ENCODE measurements at regions not wholly inside any gene's neighbourhood (a gene's known extent, or its start where the extent isn't known, plus 50 kb on each side); places are given as distances from the start of the nearest gene placed in this dataset.

DNA sequence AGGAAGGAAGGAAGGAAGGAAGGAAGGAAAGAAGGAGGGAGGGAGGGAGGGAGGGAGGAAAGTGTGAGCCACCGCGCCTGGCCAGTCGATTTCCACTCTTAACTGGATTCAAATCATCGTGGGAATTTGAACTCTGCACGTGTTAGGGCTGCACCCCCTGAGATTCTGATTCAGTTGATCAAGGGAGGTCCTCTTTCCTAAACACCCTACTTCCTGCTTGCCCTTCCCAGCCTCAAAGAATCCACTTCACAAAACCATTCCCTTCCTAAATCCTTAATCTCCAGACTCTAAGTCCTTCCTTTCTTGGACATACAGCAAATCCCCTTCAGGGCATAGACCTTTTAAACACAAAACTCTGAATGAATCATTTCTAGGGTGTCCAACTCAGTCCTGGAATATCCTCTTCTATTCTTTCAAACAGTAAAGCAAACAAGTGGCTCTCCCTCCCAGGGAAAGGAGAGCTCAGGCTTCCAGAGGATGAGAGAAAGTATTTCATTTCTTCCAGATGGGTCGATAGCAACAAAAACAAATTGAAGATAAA lies 68.2 kb upstream of the MBOAT2 start:
- TF ChIP-seq POLR2A (IDR thresholded peaks at IDR 0.05; ENCODE audit: low read length): no peak
- DNase-seq: no peak

DNA sequence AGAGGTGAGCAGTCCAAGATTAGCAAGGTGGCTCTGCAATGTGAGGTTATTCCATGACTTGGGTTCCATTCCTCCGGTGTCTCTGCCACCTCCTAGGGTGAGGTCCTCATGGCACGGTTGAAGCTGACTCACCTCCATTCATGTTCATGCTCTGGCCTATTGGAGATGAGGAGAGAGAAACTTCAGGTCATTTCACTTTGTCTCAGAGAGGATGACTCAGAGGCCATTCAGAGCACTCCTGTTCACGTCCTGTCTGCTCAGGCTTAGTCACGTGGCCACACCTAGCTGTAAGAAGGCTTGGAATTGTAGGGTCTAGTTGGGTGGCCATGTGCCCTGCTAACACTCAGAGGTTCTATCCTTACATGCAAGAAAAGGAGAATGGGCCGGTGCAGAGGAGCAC lies 67.5 kb upstream of the MBOAT2 start:
- no peak for TF ChIP-seq GATA1 (IDR thresholded peaks at IDR 0.05; ENCODE audit: low read depth, low read length)
- TF ChIP-seq POLR2A (IDR thresholded peaks at IDR 0.05; ENCODE audit: low read length): no peak
- peak in 1 of 2 experiments; percentile 14 for DNase-seq

- no peak for DNase-seq
- TF ChIP-seq GATA1 (IDR thresholded peaks at IDR 0.05; ENCODE audit: low read depth, low read length) (no peak), POLR2A (IDR thresholded peaks at IDR 0.05; ENCODE audit: low read length) (no peak)
These were observed 66.1 kb upstream of the MBOAT2 start for GRCh38 chr2:9069543-9069942.

GRCh38 chr2:9065901-9066300 lies 62.4 kb upstream of the MBOAT2 start:
- no peak for TF ChIP-seq GATA1 (IDR thresholded peaks at IDR 0.05; ENCODE audit: low read depth, low read length)
- TF ChIP-seq POLR2A (IDR thresholded peaks at IDR 0.05; ENCODE audit: low read length): no peak

GRCh38 chr2:9063023-9063606 lies 59.6 kb upstream of the MBOAT2 start:
- no peak for TF ChIP-seq POLR2A (IDR thresholded peaks at IDR 0.05; ENCODE audit: low read length)
- DNase-seq: no peak

More at GRCh38 chr2:9065901-9066300, 62.4 kb upstream of the MBOAT2 start:
- no peak for DNase-seq

- no peak for DNase-seq
- TF ChIP-seq GATA1 (IDR thresholded peaks at IDR 0.05; ENCODE audit: low read depth, low read length) (no peak), POLR2A (IDR thresholded peaks at IDR 0.05; ENCODE audit: low read length) (no peak)
These were observed 57.3 kb upstream of the MBOAT2 start for GRCh38 chr2:9060819-9061218.

DNA sequence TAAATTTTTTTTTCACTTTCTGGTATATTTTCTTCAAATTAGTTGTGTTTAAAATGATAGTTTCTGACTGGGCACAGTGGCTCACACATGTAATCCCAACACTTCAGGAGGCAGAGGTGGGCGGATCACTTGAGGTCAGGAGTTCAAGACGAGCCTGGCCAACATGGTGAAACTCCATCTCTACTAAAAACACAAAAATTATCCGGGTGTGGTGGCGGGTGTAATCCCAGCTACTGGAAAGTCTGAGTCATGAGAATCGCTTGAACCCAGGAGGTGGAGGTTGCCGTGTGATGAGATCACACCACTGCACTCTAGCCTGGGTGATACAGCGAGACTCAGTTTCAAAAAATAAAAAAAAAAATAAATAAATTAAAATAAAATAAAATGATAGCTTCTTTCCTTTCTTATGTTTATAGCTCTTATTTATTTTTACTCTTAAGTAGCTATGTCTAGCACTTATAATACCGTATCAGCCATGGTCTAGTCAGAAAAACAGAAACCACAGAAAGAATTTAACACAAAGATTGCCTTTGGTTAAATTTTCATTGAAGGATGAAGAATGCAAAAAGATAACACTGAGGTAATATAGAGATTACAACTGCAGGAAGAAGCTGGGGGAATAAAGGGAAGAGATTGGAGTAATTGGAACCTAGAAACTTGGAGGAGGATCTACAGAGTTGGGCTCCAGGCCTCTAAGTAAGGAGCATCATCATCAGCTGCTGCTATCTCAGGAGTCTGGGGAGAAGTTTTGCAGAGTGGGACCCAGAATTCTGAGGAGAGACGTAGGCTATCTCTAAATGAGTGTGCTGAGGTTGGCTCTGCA lies 54.7 kb upstream of the MBOAT2 start:
- TF ChIP-seq POLR2A (IDR thresholded peaks at IDR 0.05; ENCODE audit: low read length): no peak
- no peak for TF ChIP-seq GATA1 (IDR thresholded peaks at IDR 0.05; ENCODE audit: low read depth, low read length)
- DNase-seq: peak; percentile 14 to 59

DNA sequence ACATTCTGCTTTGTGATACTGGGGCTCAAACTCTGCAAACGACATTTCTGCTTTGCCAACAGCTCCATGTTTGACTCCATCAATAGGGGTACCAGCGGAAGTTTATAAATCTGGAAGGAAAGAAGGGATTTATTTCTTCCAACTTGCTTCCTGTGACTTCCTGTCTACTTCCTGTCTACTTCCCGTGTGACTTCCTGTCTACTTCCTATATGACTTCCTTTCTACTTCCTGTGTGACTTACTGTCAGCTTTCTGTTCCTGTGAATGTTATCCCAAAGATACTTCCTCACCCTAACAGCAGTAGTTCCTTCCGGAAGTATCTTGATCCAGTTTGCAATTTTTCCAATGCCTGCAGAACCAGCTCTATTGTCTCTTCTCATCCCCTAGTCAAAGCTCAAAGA lies 52.0 kb upstream of the MBOAT2 start:
- TF ChIP-seq POLR2A (IDR thresholded peaks at IDR 0.05; ENCODE audit: low read length) (no peak), GATA1 (IDR thresholded peaks at IDR 0.05; ENCODE audit: low read depth, low read length) (no peak)
- no peak for DNase-seq

DNA sequence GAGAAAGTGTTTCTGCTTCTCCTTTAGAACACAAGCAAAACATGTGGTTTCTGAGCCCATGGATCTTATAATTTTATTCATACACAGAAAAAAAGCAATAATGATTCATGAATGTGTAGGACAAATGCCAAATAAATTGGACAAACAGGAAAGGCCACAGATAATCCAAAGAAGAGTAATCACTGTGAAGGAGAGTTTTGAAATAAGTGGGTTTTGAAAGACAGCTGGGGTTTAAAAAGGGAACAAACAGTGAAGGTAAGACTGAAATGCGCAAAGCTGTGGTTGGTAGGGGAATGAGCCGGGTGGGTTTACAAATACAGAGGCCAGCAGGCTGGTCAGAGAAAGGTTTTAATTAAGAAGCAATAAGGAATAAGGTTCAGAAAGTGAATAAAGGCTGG lies 50.0 kb upstream of the MBOAT2 start:
- TF ChIP-seq GATA1 (IDR thresholded peaks at IDR 0.05; ENCODE audit: low read depth, low read length): no peak
- no peak for TF ChIP-seq POLR2A (IDR thresholded peaks at IDR 0.05; ENCODE audit: low read length)
- DNase-seq: no peak

Measured in erythroblast (primary cell).